Astrocyte (in vitro differentiated cells and primary cell): ENCODE measurements at regions not wholly inside any gene's neighbourhood (a gene's known extent, or its start where the extent isn't known, plus 50 kb on each side); places are given as distances from the start of the nearest gene placed in this dataset.

Experiments
- EZH2 ChIP-seq: IDR thresholded peaks from 2 replicates; pipeline ENCODE4 v1.6.1; 2012; ENCODE audit warnings: mild to moderate bottlenecking, low read length, inconsistent platforms; ENCODE audit not compliant: insufficient read depth
- TF ChIP-seq, protein P1 (sequence below): IDR thresholded peaks from 2 replicates; pipeline ENCODE4 v1.5.1; 2011; ENCODE audit warnings: low read depth, mild to moderate bottlenecking, inconsistent platforms, low read length, moderate library complexity; ENCODE audit not compliant: insufficient read depth

GRCh38 chr4:83832110-83832825, 296.4 kb downstream of the GPAT3 start:
- TF ChIP-seq, protein P1, sequence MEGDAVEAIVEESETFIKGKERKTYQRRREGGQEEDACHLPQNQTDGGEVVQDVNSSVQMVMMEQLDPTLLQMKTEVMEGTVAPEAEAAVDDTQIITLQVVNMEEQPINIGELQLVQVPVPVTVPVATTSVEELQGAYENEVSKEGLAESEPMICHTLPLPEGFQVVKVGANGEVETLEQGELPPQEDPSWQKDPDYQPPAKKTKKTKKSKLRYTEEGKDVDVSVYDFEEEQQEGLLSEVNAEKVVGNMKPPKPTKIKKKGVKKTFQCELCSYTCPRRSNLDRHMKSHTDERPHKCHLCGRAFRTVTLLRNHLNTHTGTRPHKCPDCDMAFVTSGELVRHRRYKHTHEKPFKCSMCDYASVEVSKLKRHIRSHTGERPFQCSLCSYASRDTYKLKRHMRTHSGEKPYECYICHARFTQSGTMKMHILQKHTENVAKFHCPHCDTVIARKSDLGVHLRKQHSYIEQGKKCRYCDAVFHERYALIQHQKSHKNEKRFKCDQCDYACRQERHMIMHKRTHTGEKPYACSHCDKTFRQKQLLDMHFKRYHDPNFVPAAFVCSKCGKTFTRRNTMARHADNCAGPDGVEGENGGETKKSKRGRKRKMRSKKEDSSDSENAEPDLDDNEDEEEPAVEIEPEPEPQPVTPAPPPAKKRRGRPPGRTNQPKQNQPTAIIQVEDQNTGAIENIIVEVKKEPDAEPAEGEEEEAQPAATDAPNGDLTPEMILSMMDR, result no peak
- no peak for TF ChIP-seq EZH2
